ENCODE measurements at regions not wholly inside any gene's neighbourhood (a gene's known extent, or its start where the extent isn't known, plus 50 kb on each side); places are given as distances from the start of the nearest gene placed in this dataset.

DNA sequence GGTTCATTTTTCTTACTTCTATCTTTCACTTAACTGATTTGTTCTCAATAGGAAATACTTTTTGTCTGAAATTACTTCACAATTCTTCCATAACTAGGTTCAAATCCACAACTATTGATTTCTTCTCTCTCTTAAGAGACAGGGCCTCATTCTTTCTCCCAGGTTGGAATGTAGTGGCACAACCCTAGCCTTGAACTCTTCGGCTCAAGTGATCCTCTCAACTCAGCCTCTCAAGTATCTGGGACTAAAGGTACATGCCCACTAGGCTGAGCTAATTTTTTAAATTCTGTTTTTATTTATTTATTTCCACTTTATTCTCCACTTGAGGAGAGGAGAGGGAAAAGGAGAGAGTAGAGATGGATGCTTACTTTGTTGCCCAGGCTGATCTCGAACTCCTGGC lies 370.4 kb upstream of the PLXNA2 start:
- no peak for TF ChIP-seq EZH2 (IDR thresholded peaks at IDR 0.05; ENCODE audit: insufficient read depth, low read length)
- TF ChIP-seq, protein P1, sequence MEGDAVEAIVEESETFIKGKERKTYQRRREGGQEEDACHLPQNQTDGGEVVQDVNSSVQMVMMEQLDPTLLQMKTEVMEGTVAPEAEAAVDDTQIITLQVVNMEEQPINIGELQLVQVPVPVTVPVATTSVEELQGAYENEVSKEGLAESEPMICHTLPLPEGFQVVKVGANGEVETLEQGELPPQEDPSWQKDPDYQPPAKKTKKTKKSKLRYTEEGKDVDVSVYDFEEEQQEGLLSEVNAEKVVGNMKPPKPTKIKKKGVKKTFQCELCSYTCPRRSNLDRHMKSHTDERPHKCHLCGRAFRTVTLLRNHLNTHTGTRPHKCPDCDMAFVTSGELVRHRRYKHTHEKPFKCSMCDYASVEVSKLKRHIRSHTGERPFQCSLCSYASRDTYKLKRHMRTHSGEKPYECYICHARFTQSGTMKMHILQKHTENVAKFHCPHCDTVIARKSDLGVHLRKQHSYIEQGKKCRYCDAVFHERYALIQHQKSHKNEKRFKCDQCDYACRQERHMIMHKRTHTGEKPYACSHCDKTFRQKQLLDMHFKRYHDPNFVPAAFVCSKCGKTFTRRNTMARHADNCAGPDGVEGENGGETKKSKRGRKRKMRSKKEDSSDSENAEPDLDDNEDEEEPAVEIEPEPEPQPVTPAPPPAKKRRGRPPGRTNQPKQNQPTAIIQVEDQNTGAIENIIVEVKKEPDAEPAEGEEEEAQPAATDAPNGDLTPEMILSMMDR (IDR thresholded peaks at IDR 0.05; ENCODE audit: insufficient read depth, low read depth, low read length), result no peak
